ENCODE measurements at regions not wholly inside any gene's neighbourhood (a gene's known extent, or its start where the extent isn't known, plus 50 kb on each side); places are given as distances from the start of the nearest gene placed in this dataset.

DNA sequence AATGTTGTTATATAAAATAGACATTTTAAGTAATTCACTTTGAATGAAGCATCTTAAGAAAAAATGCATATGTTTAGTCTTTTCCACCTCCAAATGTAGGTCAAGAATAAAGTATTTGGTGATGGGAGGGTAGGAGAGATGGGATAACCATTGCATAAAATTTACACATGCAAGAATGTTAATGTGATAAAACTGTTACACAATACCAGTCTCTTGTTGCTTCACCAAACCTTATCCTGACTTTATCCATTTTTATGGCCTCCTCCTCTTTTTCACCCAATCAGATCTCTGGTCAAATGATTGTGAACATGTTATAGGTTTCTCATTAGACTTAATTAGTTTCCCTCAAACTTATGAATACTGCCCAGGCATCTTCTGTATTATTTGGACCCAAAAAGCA is 994.5 kb upstream of the FLRT2 start:
- no peaks in the 10 kb centered on the region for H3K36me3 Mint-ChIP-seq (ENCODE audit: low read depth)
- Histone ChIP-seq H3K9me2 (ENCODE audit: insufficient read depth) (no peaks in the 10 kb centered on the region), H4K20me1 (replicated peaks; ENCODE audit: insufficient read depth) (no peaks in the 10 kb centered on the region), H3K27me3 (ENCODE audit: insufficient read depth) (no peaks in the 10 kb centered on the region), H3F3A (replicated peaks; ENCODE audit: low read depth) (no peaks in the 10 kb centered on the region), H2AFZ (no peak overlapping the region), H3K36me3 (ENCODE audit: insufficient read depth) (no peaks in the 10 kb centered on the region), H3K4me1 (ENCODE audit: insufficient read depth) (peaks cover 10% of the 10 kb centered on the region; the same call in 1 of the 2 replicates), H3K27ac (ENCODE audit: low read depth) (no peak overlapping the region), H3K4me3 (no peak overlapping the region), H3K4me2 (no peak overlapping the region), H3K79me2 (replicated peaks; ENCODE audit: insufficient read depth) (no peaks in the 10 kb centered on the region)
- ATAC-seq (no peak), DNase-seq (ENCODE audit: low spot score) (no peak)
- TF ChIP-seq NANOG (IDR thresholded peaks at IDR 0.05; ENCODE audit: borderline replicate concordance) (no peak), CREB1 (CRISPR knock-in tag; IDR thresholded peaks at IDR 0.05; ENCODE audit: low read depth) (no peak), JUNB (IDR thresholded peaks at IDR 0.05; ENCODE audit: unreplicated experiment) (no peak), EZH2 (IDR thresholded peaks at IDR 0.05; ENCODE audit: low read depth, unreplicated experiment) (no peak), ZNF331 (CRISPR knock-in tag; IDR thresholded peaks at IDR 0.05; ENCODE audit: low read depth) (no peak), EZH2phosphoT487 (IDR thresholded peaks at IDR 0.05; ENCODE audit: unreplicated experiment) (no peak), ZNF114 (CRISPR knock-in tag; IDR thresholded peaks at IDR 0.05) (no peak), POLR2AphosphoS5 (IDR thresholded peaks at IDR 0.05; ENCODE audit: low read depth) (no peak)
- TF ChIP-seq, protein P1, sequence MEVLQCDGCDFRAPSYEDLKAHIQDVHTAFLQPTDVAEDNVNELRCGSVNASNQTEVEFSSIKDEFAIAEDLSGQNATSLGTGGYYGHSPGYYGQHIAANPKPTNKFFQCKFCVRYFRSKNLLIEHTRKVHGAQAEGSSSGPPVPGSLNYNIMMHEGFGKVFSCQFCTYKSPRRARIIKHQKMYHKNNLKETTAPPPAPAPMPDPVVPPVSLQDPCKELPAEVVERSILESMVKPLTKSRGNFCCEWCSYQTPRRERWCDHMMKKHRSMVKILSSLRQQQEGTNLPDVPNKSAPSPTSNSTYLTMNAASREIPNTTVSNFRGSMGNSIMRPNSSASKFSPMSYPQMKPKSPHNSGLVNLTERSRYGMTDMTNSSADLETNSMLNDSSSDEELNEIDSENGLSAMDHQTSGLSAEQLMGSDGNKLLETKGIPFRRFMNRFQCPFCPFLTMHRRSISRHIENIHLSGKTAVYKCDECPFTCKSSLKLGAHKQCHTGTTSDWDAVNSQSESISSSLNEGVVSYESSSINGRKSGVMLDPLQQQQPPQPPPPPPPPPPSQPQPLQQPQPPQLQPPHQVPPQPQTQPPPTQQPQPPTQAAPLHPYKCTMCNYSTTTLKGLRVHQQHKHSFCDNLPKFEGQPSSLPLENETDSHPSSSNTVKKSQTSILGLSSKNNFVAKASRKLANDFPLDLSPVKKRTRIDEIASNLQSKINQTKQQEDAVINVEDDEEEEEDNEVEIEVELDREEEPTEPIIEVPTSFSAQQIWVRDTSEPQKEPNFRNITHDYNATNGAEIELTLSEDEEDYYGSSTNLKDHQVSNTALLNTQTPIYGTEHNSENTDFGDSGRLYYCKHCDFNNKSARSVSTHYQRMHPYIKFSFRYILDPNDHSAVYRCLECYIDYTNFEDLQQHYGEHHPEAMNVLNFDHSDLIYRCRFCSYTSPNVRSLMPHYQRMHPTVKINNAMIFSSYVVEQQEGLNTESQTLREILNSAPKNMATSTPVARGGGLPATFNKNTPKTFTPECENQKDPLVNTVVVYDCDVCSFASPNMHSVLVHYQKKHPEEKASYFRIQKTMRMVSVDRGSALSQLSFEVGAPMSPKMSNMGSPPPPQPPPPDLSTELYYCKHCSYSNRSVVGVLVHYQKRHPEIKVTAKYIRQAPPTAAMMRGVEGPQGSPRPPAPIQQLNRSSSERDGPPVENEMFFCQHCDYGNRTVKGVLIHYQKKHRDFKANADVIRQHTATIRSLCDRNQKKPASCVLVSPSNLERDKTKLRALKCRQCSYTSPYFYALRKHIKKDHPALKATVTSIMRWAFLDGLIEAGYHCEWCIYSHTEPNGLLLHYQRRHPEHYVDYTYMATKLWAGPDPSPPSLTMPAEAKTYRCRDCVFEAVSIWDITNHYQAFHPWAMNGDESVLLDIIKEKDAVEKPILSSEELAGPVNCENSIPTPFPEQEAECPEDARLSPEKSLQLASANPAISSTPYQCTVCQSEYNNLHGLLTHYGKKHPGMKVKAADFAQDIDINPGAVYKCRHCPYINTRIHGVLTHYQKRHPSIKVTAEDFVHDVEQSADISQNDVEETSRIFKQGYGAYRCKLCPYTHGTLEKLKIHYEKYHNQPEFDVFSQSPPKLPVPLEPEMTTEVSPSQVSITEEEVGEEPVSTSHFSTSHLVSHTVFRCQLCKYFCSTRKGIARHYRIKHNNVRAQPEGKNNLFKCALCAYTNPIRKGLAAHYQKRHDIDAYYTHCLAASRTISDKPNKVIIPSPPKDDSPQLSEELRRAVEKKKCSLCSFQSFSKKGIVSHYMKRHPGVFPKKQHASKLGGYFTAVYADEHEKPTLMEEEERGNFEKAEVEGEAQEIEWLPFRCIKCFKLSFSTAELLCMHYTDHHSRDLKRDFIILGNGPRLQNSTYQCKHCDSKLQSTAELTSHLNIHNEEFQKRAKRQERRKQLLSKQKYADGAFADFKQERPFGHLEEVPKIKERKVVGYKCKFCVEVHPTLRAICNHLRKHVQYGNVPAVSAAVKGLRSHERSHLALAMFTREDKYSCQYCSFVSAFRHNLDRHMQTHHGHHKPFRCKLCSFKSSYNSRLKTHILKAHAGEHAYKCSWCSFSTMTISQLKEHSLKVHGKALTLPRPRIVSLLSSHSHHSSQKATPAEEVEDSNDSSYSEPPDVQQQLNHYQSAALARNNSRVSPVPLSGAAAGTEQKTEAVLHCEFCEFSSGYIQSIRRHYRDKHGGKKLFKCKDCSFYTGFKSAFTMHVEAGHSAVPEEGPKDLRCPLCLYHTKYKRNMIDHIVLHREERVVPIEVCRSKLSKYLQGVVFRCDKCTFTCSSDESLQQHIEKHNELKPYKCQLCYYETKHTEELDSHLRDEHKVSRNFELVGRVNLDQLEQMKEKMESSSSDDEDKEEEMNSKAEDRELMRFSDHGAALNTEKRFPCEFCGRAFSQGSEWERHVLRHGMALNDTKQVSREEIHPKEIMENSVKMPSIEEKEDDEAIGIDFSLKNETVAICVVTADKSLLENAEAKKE (CRISPR knock-in tag; IDR thresholded peaks at IDR 0.05): no peak
- TF ChIP-seq, protein P2, sequence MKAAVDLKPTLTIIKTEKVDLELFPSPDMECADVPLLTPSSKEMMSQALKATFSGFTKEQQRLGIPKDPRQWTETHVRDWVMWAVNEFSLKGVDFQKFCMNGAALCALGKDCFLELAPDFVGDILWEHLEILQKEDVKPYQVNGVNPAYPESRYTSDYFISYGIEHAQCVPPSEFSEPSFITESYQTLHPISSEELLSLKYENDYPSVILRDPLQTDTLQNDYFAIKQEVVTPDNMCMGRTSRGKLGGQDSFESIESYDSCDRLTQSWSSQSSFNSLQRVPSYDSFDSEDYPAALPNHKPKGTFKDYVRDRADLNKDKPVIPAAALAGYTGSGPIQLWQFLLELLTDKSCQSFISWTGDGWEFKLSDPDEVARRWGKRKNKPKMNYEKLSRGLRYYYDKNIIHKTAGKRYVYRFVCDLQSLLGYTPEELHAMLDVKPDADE (IDR thresholded peaks at IDR 0.05): no peak
- H3K9me3 Mint-ChIP-seq: no peaks in the 10 kb centered on the region; the same call in 2 of the 3 replicates
- H3K27me3 Mint-ChIP-seq (ENCODE audit: insufficient read depth, low read depth, poor library complexity): no peaks in the 10 kb centered on the region
- no peak overlapping the region for H3K4me3 Mint-ChIP-seq
- H3K27ac Mint-ChIP-seq: no peak overlapping the region; the same call in 1 of the 2 replicates
- peaks cover 17% of the 10 kb centered on the region for H3K4me1 Mint-ChIP-seq

Measured in GM23338 (cell line).